ENCODE measurements at regions not wholly inside any gene's neighbourhood (a gene's known extent, or its start where the extent isn't known, plus 50 kb on each side); places are given as distances from the start of the nearest gene placed in this dataset.
A peak's percentile ranks its signal among the peaks of the same experiment; 100 is the strongest.

DNA sequence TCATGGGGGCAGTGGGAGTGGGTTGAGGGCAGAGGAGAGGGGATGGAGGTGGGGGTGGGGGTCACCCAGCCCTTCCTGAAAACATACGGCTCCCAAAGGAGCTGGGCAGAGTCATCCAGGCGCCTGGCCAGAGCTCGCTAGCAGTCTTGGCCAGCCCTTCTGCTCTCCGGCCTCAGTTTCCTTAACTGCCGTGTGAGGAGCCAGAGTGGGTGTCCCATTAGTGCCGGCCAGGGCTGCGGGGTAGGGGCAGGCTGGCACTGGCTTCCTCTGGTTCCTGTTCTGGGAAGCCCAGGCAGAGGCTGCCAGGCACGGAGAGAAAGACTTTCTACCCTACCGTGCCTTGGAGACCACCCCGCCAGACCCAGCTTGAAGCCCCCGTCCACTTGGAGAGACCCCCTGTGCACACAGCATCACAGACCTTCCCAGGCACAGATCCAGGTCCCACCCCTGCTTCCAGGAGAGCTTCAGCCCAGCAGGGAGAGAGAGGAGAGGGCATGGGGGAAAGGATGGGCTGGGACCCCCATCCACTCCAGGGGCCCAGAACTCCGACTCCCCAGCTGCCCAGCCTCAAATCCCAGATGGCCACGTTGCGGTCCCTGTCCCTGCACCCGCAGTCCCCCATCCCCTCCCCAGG lies 93.3 kb downstream of the RFLNA start:
- Mint-ChIP-seq H3K4me1 (peaks cover 58% of the 10 kb centered on the region), H3K36me3 (peaks cover 2% of the 10 kb centered on the region), H3K27me3 (ENCODE audit: low read depth) (no peaks in the 10 kb centered on the region), H3K27ac (peak overlapping the region; percentile 89), H3K4me3 (peak overlapping the region; percentile 75), H3K9me3 (no peaks in the 10 kb centered on the region)
- no peak for DNase-seq (ENCODE audit: low spot score in 2 of 2, unreplicated experiment in 2 of 2)
- TF ChIP-seq CTCF (IDR thresholded peaks at IDR 0.05; ENCODE audit: unreplicated experiment), result no peak

- Mint-ChIP-seq H3K4me3 (peak overlapping the region; percentile 75), H3K27me3 (ENCODE audit: low read depth) (no peaks in the 10 kb centered on the region), H3K4me1 (peaks cover 54% of the 10 kb centered on the region), H3K9me3 (no peaks in the 10 kb centered on the region), H3K27ac (no peak overlapping the region), H3K36me3 (peaks cover 2% of the 10 kb centered on the region)
- no peak for DNase-seq (ENCODE audit: low spot score in 2 of 2, unreplicated experiment in 2 of 2)
- no peak for TF ChIP-seq CTCF (IDR thresholded peaks at IDR 0.05; ENCODE audit: unreplicated experiment)
Measured at GRCh38 chr12:124387528-124387911, 92.6 kb downstream of the RFLNA start.

DNA sequence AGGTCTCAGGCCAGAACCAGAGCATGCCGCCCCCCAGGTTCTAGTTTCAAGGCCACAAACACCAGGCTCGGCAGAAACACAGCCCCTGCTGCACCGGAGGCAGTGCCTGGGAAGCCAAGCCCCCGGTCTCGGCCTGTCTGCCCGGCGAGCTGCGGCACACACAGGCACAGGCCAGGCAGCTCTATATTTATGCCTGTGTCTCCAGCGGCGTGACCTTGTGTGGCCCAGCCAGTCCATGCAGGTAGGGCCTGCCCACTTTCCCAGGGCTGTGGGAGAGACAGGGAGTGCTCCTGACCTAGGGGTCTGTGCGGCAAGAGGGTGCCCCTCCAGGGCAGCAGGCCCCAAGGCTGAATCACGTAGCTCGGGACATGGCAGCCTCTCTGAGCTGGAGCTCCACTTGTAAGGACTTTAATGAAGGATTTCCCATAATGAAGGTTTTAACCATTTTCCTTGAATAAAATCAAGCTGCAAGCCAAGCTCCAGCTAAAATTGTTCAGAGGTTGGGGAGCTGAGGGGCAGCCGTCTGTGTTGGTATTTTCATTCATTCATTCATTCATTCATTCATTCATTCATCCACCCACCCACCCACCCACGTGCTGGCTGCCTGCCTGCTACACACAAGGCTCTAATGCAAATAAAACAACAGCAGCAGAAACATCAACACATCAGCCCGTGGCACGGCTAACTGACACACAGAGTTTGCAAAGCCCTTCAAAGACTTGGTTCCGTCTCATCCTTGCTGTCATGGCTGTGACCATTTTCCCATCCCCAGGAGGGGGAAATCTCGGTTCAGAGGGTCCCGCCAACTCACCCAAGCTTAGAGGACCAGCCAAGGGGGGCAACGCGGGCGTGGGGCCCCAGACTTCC lies 92.0 kb downstream of the RFLNA start:
- H3K4me1 Mint-ChIP-seq, result peaks cover 53% of the 10 kb centered on the region

DNA sequence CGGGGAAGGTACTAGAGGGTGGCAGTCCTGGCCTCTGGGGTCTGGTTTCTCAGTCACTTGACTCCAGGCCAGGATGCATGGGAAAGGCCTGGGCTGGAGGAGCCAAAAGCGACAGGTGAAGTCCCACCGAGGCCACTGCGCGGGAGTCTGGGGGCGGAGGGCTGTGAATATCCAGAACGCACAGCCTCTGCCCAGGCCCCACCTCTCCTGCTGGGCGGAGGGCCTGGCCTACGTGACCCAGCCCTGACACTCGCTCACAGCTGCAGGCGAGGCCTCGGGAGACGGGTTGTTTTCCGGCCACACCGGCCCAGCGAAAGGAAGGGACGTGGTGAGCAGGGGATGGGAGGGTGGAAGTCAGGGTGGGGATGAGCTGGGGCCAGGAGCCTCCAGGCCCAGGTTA lies 91.2 kb downstream of the RFLNA start:
- H3K27ac Mint-ChIP-seq, result peak overlapping the region; percentile 93
- peaks cover 52% of the 10 kb centered on the region for H3K4me1 Mint-ChIP-seq
- TF ChIP-seq CTCF (IDR thresholded peaks at IDR 0.05; ENCODE audit: unreplicated experiment), result no peak
- DNase-seq (ENCODE audit: low spot score in 2 of 2, unreplicated experiment in 2 of 2), result no peak
- peaks cover 11% of the 10 kb centered on the region for H3K36me3 Mint-ChIP-seq
- H3K27me3 Mint-ChIP-seq (ENCODE audit: low read depth), result no peaks in the 10 kb centered on the region
- no peaks in the 10 kb centered on the region for H3K9me3 Mint-ChIP-seq
- H3K4me3 Mint-ChIP-seq, result no peak overlapping the region

More for the DNA sequence above, 92.0 kb downstream of the RFLNA start:
- no peaks in the 10 kb centered on the region for H3K9me3 Mint-ChIP-seq
- peaks cover 7% of the 10 kb centered on the region for H3K36me3 Mint-ChIP-seq
- TF ChIP-seq CTCF (IDR thresholded peaks at IDR 0.05; ENCODE audit: unreplicated experiment), result no peak
- H3K27ac Mint-ChIP-seq, result peak overlapping the region; percentile 93
- no peaks in the 10 kb centered on the region for H3K27me3 Mint-ChIP-seq (ENCODE audit: low read depth)
- peak overlapping the region; percentile 37 for H3K4me3 Mint-ChIP-seq
- DNase-seq (ENCODE audit: low spot score in 2 of 2, unreplicated experiment in 2 of 2), result no peak

DNA sequence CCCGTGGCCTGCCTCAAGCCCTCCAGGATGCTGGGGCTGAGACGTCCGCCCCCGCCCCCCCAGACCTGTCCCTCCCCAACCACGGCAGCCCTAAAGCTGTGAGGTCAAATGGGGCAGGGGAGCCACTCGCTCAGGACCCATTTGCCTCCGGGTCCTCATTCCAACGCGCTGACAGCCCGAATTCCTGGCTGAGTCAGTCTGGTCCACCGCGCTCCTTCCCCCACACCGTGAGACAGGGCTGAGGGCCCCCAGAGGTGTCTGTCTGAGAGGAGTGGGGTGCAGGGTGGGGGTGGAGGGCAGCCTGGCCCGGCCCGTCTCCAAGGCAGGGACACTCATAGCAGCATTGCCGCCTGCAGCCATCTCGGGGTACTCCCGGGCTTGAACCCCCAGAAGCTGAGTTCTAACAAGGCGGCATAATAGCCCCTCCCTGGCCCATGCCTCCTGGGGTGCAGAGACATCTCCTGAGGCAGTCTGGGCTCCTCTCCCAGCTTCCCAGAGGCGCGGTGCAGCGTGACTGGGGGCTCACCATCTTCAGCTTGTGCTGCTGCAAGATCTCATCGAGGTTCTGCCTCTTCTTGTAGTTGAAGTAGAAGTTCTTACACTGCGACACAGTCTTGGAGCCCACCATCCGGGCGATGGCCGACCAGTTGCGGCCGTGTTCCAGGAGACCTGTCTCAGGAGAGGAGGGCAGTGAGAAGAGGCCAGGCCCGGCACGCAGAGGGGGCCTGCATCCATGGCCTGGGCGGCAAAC lies 90.5 kb downstream of the RFLNA start:
- H3K9me3 Mint-ChIP-seq, result no peaks in the 10 kb centered on the region
- TF ChIP-seq CTCF (IDR thresholded peaks at IDR 0.05; ENCODE audit: unreplicated experiment), result no peak
- peaks cover 11% of the 10 kb centered on the region for H3K36me3 Mint-ChIP-seq
- DNase-seq (ENCODE audit: low spot score in 2 of 2, unreplicated experiment in 2 of 2), result peak in 1 of 2 experiments; percentile 63
- peak overlapping the region; percentile 93 for H3K27ac Mint-ChIP-seq
- no peak overlapping the region for H3K4me3 Mint-ChIP-seq
- H3K4me1 Mint-ChIP-seq, result peaks cover 52% of the 10 kb centered on the region
- no peaks in the 10 kb centered on the region for H3K27me3 Mint-ChIP-seq (ENCODE audit: low read depth)
